ENCODE measurements at regions not wholly inside any gene's neighbourhood (a gene's known extent, or its start where the extent isn't known, plus 50 kb on each side); places are given as distances from the start of the nearest gene placed in this dataset.
A peak's percentile ranks its signal among the peaks of the same experiment; 100 is the strongest.

DNA sequence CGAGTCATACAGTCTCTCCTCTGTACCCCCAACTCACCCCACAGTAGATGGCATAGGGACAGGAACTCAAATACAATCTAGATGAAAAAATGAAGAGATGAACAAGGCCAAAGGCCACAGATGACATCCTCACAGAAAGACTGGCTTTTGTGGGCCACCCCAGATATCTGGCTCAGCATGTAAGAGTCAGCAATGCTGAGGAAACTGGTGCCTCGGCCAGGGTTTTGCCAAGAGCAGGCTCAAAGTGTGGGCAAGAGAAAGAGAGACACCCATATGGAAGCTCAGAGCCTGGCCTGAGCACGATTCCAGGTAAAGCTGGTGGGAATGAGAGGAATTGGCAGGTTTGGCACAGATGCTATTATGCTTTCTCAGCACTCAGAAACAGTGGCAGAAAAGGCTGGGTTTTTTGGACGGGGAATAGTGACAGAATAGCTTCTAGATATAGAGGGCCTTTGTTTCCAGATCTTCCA lies 460.6 kb downstream of the FOXO1 start:
- Histone ChIP-seq H3K79me2 (replicated peaks; ENCODE audit: insufficient read depth) (no peaks in the 10 kb centered on the region), H3K36me3 (ENCODE audit: insufficient read depth) (no peaks in the 10 kb centered on the region), H2AFZ (no peak overlapping the region), H3K4me1 (ENCODE audit: insufficient read depth) (no peaks in the 10 kb centered on the region), H3K27ac (ENCODE audit: low read depth) (no peak overlapping the region), H4K20me1 (replicated peaks; ENCODE audit: insufficient read depth) (no peaks in the 10 kb centered on the region), H3K9me2 (ENCODE audit: insufficient read depth) (peaks cover 13% of the 10 kb centered on the region; the same call in 1 of the 2 replicates), H3K4me3 (no peak overlapping the region), H3K27me3 (ENCODE audit: insufficient read depth) (no peaks in the 10 kb centered on the region), H3F3A (replicated peaks; ENCODE audit: low read depth) (no peaks in the 10 kb centered on the region), H3K4me2 (no peak overlapping the region)
- no peak overlapping the region for H3K27ac Mint-ChIP-seq
- H3K4me1 Mint-ChIP-seq, result peaks cover 5% of the 10 kb centered on the region; the same call in 1 of the 3 replicates
- TF ChIP-seq, protein P1, sequence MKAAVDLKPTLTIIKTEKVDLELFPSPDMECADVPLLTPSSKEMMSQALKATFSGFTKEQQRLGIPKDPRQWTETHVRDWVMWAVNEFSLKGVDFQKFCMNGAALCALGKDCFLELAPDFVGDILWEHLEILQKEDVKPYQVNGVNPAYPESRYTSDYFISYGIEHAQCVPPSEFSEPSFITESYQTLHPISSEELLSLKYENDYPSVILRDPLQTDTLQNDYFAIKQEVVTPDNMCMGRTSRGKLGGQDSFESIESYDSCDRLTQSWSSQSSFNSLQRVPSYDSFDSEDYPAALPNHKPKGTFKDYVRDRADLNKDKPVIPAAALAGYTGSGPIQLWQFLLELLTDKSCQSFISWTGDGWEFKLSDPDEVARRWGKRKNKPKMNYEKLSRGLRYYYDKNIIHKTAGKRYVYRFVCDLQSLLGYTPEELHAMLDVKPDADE (IDR thresholded peaks at IDR 0.05), result no peak
- TF ChIP-seq ZNF331 (CRISPR knock-in tag; IDR thresholded peaks at IDR 0.05; ENCODE audit: low read depth), result no peak
- TF ChIP-seq CREB1 (CRISPR knock-in tag; IDR thresholded peaks at IDR 0.05; ENCODE audit: low read depth), result no peak
- TF ChIP-seq, protein P2, sequence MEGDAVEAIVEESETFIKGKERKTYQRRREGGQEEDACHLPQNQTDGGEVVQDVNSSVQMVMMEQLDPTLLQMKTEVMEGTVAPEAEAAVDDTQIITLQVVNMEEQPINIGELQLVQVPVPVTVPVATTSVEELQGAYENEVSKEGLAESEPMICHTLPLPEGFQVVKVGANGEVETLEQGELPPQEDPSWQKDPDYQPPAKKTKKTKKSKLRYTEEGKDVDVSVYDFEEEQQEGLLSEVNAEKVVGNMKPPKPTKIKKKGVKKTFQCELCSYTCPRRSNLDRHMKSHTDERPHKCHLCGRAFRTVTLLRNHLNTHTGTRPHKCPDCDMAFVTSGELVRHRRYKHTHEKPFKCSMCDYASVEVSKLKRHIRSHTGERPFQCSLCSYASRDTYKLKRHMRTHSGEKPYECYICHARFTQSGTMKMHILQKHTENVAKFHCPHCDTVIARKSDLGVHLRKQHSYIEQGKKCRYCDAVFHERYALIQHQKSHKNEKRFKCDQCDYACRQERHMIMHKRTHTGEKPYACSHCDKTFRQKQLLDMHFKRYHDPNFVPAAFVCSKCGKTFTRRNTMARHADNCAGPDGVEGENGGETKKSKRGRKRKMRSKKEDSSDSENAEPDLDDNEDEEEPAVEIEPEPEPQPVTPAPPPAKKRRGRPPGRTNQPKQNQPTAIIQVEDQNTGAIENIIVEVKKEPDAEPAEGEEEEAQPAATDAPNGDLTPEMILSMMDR (conservative IDR thresholded peaks at IDR 0.05; ENCODE audit: low read depth in 2 of 2), result no peak
- H3K9me3 Mint-ChIP-seq, result no peaks in the 10 kb centered on the region
- ATAC-seq, result no peak
- H3K36me3 Mint-ChIP-seq (ENCODE audit: low read depth), result no peaks in the 10 kb centered on the region
- no peak overlapping the region for H3K4me3 Mint-ChIP-seq
- H3K27me3 Mint-ChIP-seq (ENCODE audit: insufficient read depth, low read depth, poor library complexity), result peaks cover 2% of the 10 kb centered on the region
- no peak for DNase-seq (ENCODE audit: low spot score)

DNA sequence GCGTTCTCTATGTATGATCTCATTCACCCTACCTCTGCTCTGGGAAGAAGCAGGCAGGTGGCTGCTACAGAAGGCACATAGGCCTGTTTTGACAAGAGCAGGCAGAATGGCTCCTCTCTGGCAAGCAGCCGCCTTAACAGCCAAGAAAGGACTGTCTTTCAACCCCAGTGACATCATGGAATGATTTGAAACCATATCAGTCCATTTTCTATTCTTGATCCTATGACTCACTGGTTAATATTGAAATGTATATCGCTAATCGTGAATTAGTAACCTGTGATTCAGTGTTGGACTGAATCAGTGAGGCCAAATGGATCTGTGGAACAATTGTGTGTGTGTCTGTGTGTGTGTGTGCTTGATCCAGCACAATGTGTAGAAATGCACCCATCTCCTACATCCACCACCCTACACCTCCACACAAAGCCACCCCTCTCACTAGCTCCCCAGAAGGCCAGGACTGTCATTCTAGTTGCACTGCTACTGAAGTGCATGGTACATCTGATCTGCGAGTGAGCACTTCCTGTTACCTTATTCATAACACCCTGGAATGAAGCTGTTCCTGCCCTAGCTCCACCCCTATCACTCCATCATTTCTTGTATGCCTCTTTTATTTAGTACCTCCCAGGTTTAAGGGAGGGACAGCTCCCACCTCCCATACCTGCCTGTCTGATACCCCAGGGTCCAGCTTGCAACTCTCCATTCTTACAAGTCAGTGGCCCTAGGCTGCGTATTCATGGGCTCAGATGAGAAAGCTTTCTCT lies 460.0 kb downstream of the FOXO1 start:
- ATAC-seq, result no peak
- no peaks in the 10 kb centered on the region for H3K79me2 ChIP-seq (replicated peaks; ENCODE audit: insufficient read depth)
- TF ChIP-seq STAT1 (IDR thresholded peaks at IDR 0.05; ENCODE audit: unreplicated experiment) (no peak), EZH2 (IDR thresholded peaks at IDR 0.05; ENCODE audit: low read depth, unreplicated experiment) (no peak)
- TF ChIP-seq, protein P3, sequence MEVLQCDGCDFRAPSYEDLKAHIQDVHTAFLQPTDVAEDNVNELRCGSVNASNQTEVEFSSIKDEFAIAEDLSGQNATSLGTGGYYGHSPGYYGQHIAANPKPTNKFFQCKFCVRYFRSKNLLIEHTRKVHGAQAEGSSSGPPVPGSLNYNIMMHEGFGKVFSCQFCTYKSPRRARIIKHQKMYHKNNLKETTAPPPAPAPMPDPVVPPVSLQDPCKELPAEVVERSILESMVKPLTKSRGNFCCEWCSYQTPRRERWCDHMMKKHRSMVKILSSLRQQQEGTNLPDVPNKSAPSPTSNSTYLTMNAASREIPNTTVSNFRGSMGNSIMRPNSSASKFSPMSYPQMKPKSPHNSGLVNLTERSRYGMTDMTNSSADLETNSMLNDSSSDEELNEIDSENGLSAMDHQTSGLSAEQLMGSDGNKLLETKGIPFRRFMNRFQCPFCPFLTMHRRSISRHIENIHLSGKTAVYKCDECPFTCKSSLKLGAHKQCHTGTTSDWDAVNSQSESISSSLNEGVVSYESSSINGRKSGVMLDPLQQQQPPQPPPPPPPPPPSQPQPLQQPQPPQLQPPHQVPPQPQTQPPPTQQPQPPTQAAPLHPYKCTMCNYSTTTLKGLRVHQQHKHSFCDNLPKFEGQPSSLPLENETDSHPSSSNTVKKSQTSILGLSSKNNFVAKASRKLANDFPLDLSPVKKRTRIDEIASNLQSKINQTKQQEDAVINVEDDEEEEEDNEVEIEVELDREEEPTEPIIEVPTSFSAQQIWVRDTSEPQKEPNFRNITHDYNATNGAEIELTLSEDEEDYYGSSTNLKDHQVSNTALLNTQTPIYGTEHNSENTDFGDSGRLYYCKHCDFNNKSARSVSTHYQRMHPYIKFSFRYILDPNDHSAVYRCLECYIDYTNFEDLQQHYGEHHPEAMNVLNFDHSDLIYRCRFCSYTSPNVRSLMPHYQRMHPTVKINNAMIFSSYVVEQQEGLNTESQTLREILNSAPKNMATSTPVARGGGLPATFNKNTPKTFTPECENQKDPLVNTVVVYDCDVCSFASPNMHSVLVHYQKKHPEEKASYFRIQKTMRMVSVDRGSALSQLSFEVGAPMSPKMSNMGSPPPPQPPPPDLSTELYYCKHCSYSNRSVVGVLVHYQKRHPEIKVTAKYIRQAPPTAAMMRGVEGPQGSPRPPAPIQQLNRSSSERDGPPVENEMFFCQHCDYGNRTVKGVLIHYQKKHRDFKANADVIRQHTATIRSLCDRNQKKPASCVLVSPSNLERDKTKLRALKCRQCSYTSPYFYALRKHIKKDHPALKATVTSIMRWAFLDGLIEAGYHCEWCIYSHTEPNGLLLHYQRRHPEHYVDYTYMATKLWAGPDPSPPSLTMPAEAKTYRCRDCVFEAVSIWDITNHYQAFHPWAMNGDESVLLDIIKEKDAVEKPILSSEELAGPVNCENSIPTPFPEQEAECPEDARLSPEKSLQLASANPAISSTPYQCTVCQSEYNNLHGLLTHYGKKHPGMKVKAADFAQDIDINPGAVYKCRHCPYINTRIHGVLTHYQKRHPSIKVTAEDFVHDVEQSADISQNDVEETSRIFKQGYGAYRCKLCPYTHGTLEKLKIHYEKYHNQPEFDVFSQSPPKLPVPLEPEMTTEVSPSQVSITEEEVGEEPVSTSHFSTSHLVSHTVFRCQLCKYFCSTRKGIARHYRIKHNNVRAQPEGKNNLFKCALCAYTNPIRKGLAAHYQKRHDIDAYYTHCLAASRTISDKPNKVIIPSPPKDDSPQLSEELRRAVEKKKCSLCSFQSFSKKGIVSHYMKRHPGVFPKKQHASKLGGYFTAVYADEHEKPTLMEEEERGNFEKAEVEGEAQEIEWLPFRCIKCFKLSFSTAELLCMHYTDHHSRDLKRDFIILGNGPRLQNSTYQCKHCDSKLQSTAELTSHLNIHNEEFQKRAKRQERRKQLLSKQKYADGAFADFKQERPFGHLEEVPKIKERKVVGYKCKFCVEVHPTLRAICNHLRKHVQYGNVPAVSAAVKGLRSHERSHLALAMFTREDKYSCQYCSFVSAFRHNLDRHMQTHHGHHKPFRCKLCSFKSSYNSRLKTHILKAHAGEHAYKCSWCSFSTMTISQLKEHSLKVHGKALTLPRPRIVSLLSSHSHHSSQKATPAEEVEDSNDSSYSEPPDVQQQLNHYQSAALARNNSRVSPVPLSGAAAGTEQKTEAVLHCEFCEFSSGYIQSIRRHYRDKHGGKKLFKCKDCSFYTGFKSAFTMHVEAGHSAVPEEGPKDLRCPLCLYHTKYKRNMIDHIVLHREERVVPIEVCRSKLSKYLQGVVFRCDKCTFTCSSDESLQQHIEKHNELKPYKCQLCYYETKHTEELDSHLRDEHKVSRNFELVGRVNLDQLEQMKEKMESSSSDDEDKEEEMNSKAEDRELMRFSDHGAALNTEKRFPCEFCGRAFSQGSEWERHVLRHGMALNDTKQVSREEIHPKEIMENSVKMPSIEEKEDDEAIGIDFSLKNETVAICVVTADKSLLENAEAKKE (CRISPR knock-in tag; IDR thresholded peaks at IDR 0.05), result no peak

More for the DNA sequence above, 460.0 kb downstream of the FOXO1 start:
- Mint-ChIP-seq H3K27ac (peak overlapping the region; percentile 37; the same call in 1 of the 2 replicates), H3K36me3 (ENCODE audit: low read depth) (no peaks in the 10 kb centered on the region), H3K27me3 (ENCODE audit: insufficient read depth, low read depth, poor library complexity) (peaks cover 2% of the 10 kb centered on the region), H3K9me3 (no peaks in the 10 kb centered on the region), H3K4me1 (peaks cover 5% of the 10 kb centered on the region; the same call in 1 of the 3 replicates), H3K4me3 (no peak overlapping the region)
- Histone ChIP-seq H3K4me1 (ENCODE audit: insufficient read depth) (no peaks in the 10 kb centered on the region), H3F3A (replicated peaks; ENCODE audit: low read depth) (no peaks in the 10 kb centered on the region), H3K36me3 (ENCODE audit: insufficient read depth) (no peaks in the 10 kb centered on the region), H3K4me3 (no peak overlapping the region), H3K9me2 (ENCODE audit: insufficient read depth) (peaks cover 13% of the 10 kb centered on the region; the same call in 1 of the 2 replicates), H3K27ac (ENCODE audit: low read depth) (no peak overlapping the region), H3K4me2 (no peak overlapping the region), H3K27me3 (ENCODE audit: insufficient read depth) (no peaks in the 10 kb centered on the region), H2AFZ (no peak overlapping the region), H4K20me1 (replicated peaks; ENCODE audit: insufficient read depth) (no peaks in the 10 kb centered on the region)
- DNase-seq (ENCODE audit: low spot score), result no peak

Measured in GM23338 (cell line).